K562 (cell line): ENCODE measurements at regions not wholly inside any gene's neighbourhood (a gene's known extent, or its start where the extent isn't known, plus 50 kb on each side); places are given as distances from the start of the nearest gene placed in this dataset.

ENCODE experiments used
- ATAC-seq: fragments of 200-7000 bp; cut with Tn5 transposase; 3 replicates; pipeline ENCODE4 v1.9.1; 2020; ENCODE audit warnings: moderate library complexity
- BruUV-seq: library from RNA; stranded (reverse); fragments of 400-500 nt; replicated peaks from 2 replicates; lab custom pipeline; 2021; lab: Mats Ljungman, UMichigan
- CTCF ChIA-PET: fragments of 300-600 bp; formaldehyde crosslinking; extraction: SDS; loops from one replicate; lab custom pipeline; 2021; ENCODE audit warnings: low intra/inter-chr PET ratio; lab: Yijun Ruan, JAX
- POLR2A ChIA-PET: fragments of 300-600, 350-650 bp; sonication (Branson Sonifier 250); formaldehyde crosslinking; extraction: SDS; loops from one replicate; lab custom pipeline; 2021; ENCODE audit warnings: antibody characterized with exemption, inconsistent platforms; lab: Yijun Ruan, JAX
- DNase-seq, 4 experiments: peaks; one replicate each; pipeline versions ENCODE4 v3.0.0 to v3.0.0-alpha.2; 2011 to 2018; ENCODE audit warnings: low spot score in 3 of 4, mixed read lengths in 3 of 4; ENCODE audit errors: extremely low read depth in 1 of 4
- FAIRE-seq: peaks from 2 replicates; lab custom pipeline; 2011; peaks lifted over from hg19 to GRCh38; lab: Jason Lieb, UNC
- H2AFZ ChIP-seq: 2 replicates; pipeline ENCODE4 v1.6.0; 2011; ENCODE audit warnings: low read depth, low read length, control low read depth, inconsistent platforms
- H3K27ac ChIP-seq: fragments of 200-600 bp; 3 replicates; pipeline ENCODE4 v1.8.0; 2011; ENCODE audit warnings: low read depth, mild to moderate bottlenecking, control low read depth, inconsistent platforms, low read length, moderate library complexity, mixed read lengths; ENCODE audit errors: extremely low read depth
- H3K27me3 ChIP-seq, 2 experiments: fragments of 300-600 bp in 1 of 2; 2 replicates in 1 of 2; 3 replicates in 1 of 2; pipeline versions ENCODE4 v1.6.0 to v1.8.0; 2011; ENCODE audit warnings: inconsistent platforms in 2 of 2, low read length in 2 of 2, mild to moderate bottlenecking in 1 of 2, mixed read lengths in 1 of 2, moderate library complexity in 1 of 2; ENCODE audit not compliant: control insufficient read depth in 2 of 2, insufficient read depth in 2 of 2
- H3K36me3 ChIP-seq: fragments of 300-600 bp; 3 replicates; pipeline ENCODE4 v1.8.0; 2011; ENCODE audit warnings: mild to moderate bottlenecking, low read length, inconsistent platforms; ENCODE audit not compliant: control insufficient read depth, insufficient read depth
- H3K4me1 ChIP-seq, 2 experiments: fragments of 200-600 bp in 1 of 2; replicated peaks in 1 of 2; 2 replicates in 1 of 2; 3 replicates in 1 of 2; pipeline versions ENCODE4 v1.5.1 to v1.8.0; 2011; ENCODE audit warnings: inconsistent platforms in 2 of 2, low read length in 2 of 2, mild to moderate bottlenecking in 1 of 2, mixed read lengths in 1 of 2, moderate library complexity in 1 of 2; ENCODE audit not compliant: control insufficient read depth in 2 of 2, insufficient read depth in 2 of 2
- H3K4me2 ChIP-seq: 2 replicates; pipeline ENCODE4 v1.6.1; 2011; ENCODE audit warnings: low read length, control low read depth, inconsistent platforms, mixed read lengths; ENCODE audit not compliant: insufficient read depth
- H3K4me3 ChIP-seq: fragments of 200-600 bp; sonication (generic), shearing (Covaris generic); 2 replicates; pipeline ENCODE4 v1.5.1; 2016; ENCODE audit warnings: control low read depth, inconsistent platforms
- H3K79me2 ChIP-seq: fragments of 200-600 bp; 3 replicates; pipeline ENCODE4 v1.8.0; 2011; ENCODE audit warnings: low read length, inconsistent platforms; ENCODE audit not compliant: control insufficient read depth, insufficient read depth
- H3K9ac ChIP-seq, 2 experiments: 2 replicates each; pipeline versions ENCODE4 v1.6.0 to v1.6.1; 2011; ENCODE audit warnings: low read depth in 2 of 2, low read length in 2 of 2, control low read depth in 1 of 2, inconsistent platforms in 1 of 2, mild to moderate bottlenecking in 1 of 2, mixed read lengths in 1 of 2; ENCODE audit not compliant: insufficient read depth in 1 of 2
- H3K9me1 ChIP-seq: one replicate; pipeline ENCODE4 v1.6.0; 2011; ENCODE audit warnings: inconsistent platforms, mild to moderate bottlenecking, low read length, moderate library complexity; ENCODE audit not compliant: control insufficient read depth, insufficient read depth
- H3K9me3 ChIP-seq: replicated peaks from 2 replicates; pipeline ENCODE4 v1.5.1; 2011; ENCODE audit warnings: low read depth, low read length, inconsistent platforms; ENCODE audit not compliant: control insufficient read depth, insufficient read depth
- H4K20me1 ChIP-seq: replicated peaks from 2 replicates; pipeline ENCODE4 v1.6.1; 2011; ENCODE audit warnings: low read length, inconsistent platforms, mixed read lengths; ENCODE audit not compliant: control insufficient read depth, insufficient read depth
- ETV6 ChIP-seq, 3 experiments: fragments of 150-350 bp in 1 of 3; sonication (generic) in 1 of 3; formaldehyde crosslinking in 1 of 3; IDR thresholded peaks; 2 replicates each; pipeline versions ENCODE4 v1.6.1 to v1.8.0; 2014 to 2022; ENCODE audit warnings: borderline replicate concordance in 2 of 3, low read depth in 2 of 3, antibody characterized with exemption in 1 of 3, low read length in 1 of 3, mild to moderate bottlenecking in 1 of 3, missing genetic modification reagents in 1 of 3
- HCFC1 ChIP-seq: IDR thresholded peaks from 2 replicates; pipeline ENCODE4 v1.6.1; 2012; ENCODE audit warnings: low read depth, low read length, improper control_type of control experiment
- NRF1 ChIP-seq, 2 experiments: fragments of 450-650 bp; IDR thresholded peaks in 1 of 2; conservative IDR thresholded peaks in 1 of 2; 2 replicates each; pipeline ENCODE4 v1.6.1; 2014; ENCODE audit warnings: mild to moderate bottlenecking in 2 of 2
- NUFIP1 ChIP-seq: fragments of 450-650 bp; IDR thresholded peaks from 2 replicates; pipeline ENCODE4 v1.6.1; 2018; ENCODE audit not compliant: partially characterized antibody
- PHF21A ChIP-seq: fragments of 450-650 bp; IDR thresholded peaks from 2 replicates; pipeline ENCODE4 v1.6.1; 2017; ENCODE audit warnings: low read depth, borderline replicate concordance
- RBM22 ChIP-seq: fragments of 200-400 bp; formaldehyde crosslinking; IDR thresholded peaks from 2 replicates; pipeline ENCODE4 v1.6.1; 2018; ENCODE audit warnings: low read length, low read depth; ENCODE audit not compliant: poor library complexity, severe bottlenecking
- SMARCA4 ChIP-seq: fragments of 450-650 bp; IDR thresholded peaks from 2 replicates; pipeline ENCODE4 v1.6.1; 2016
- THRAP3 ChIP-seq: fragments of 450-650 bp; IDR thresholded peaks from 2 replicates; pipeline ENCODE4 v1.6.1; 2016; ENCODE audit warnings: mild to moderate bottlenecking, inconsistent platforms, borderline replicate concordance
- YY1 ChIP-seq, 3 experiments: IDR thresholded peaks; 2 replicates each; pipeline ENCODE4 v1.6.1; 2011; ENCODE audit warnings: low read length in 2 of 3, mild to moderate bottlenecking in 2 of 3, moderate library complexity in 2 of 3, borderline replicate concordance in 1 of 3, control low read depth in 1 of 3, low read depth in 1 of 3; ENCODE audit not compliant: insufficient read depth in 3 of 3, insufficient replicate concordance in 2 of 3, control insufficient read depth in 1 of 3, insufficient read length in 1 of 3; ENCODE audit errors: extremely low read depth in 1 of 3
- WGBS: fragments of 100-300 bp; shearing (Covaris generic); methylation state at CpG from one replicate; pipeline ENCODE4 v1.1.6; 2016; ENCODE audit warnings: low coverage, mixed read lengths; ENCODE audit not compliant: insufficient coverage; ENCODE audit errors: missing lambda C conversion rate; 5-methylcytosine and 5-hydroxymethylcytosine counted together
- in situ Hi-C: fragments of 300-500 bp; cut with MboI; formaldehyde crosslinking; loops from 4 replicates; pipeline ENCODE4 v1.15.0; 2018; ENCODE audit warnings: inconsistent platforms, mixed read lengths
- intact Hi-C: fragments of 100-400 bp; cut with micrococcal nuclease; formaldehyde crosslinking; loops from 2 replicates; pipeline ENCODE4 v1.14.2; 2022
- TF ChIP-seq, protein P1 (sequence below): fragments of 250-450 bp; sonication (Bioruptor Pico); IDR thresholded peaks from 2 replicates; pipeline ENCODE4 v1.5.1; 2021; ENCODE audit warnings: mild to moderate bottlenecking
- TF ChIP-seq, protein P2 (sequence below): fragments of 450-650 bp; conservative IDR thresholded peaks from 2 replicates; pipeline ENCODE4 v1.6.1; 2016; ENCODE audit warnings: missing genetic modification characterization, low read depth, mild to moderate bottlenecking, control low read depth, missing compliant biosample characterization

DNA sequence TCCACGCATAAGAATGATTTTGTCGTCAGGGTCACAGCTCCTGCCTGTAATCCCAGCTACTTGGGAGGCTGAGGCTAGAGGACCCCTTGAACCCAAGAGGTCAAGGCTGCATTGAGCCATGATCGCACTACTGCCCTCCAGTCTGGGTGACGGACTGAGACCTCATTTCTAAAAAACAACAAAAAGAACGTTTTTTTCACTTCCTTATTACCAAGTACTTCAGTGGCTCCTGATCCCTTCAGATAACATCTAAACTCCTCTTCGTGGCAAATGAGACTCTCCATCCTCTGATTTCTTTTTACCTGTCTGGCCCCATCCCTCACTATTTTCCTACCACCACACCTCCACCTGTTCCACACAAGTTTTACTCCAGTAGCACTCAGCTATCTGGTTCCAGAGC, 105.4 kb upstream of the TLK1 start:
- no peak overlapping the region for H3K4me3 ChIP-seq
- DNase-seq (no peak), FAIRE-seq (no peak), ATAC-seq (no peak)
- H3K4me1 ChIP-seq, result no peaks in the 10 kb centered on the region
- intact Hi-C loops, result no loop called here
- H3K9me1 ChIP-seq, result no peaks in the 10 kb centered on the region
- no peaks in the 10 kb centered on the region for H4K20me1 ChIP-seq
- no peak overlapping the region for H3K9ac ChIP-seq
- WGBS, result 14% methylated on average over 6 of the region's 6 CpGs
- in situ Hi-C loops, result no loop called here
- no peak overlapping the region for H2AFZ ChIP-seq
- H3K27me3 ChIP-seq, result no peaks in the 10 kb centered on the region
- no peaks in the 10 kb centered on the region for H3K79me2 ChIP-seq
- no peaks in the 10 kb centered on the region for H3K9me3 ChIP-seq
- POLR2A ChIA-PET, result interaction anchor here (0.8 to 1.4 kb wide), 4 partner anchors 12 to 564 kb away, joined by 3 to 5 read pairs (median 3); no protein-coding TSS in a partner anchor
- BruUV-seq, result no TSS peak
- TF ChIP-seq HCFC1 (no peak), NRF1 (conservative IDR thresholded peaks at IDR 0.05 in 1 of 2, IDR thresholded peaks at IDR 0.05 in 1 of 2) (no peak), PHF21A (no peak), YY1 (IDR thresholded peaks at IDR 0.05; ENCODE audit: borderline replicate concordance in 1 of 3, control insufficient read depth in 1 of 3, extremely low read depth in 1 of 3, insufficient read depth in 3 of 3, insufficient read length in 1 of 3, insufficient replicate concordance in 2 of 3, low read depth in 1 of 3, low read length in 2 of 3) (no peak), NUFIP1 (no peak), RBM22 (no peak), ETV6 (IDR thresholded peaks at IDR 0.05; ENCODE audit: borderline replicate concordance in 1 of 2, low read depth in 2 of 2, low read length in 1 of 2) (no peak), ETV6 (CRISPR knock-in tag; IDR thresholded peaks at IDR 0.05; ENCODE audit: borderline replicate concordance) (no peak), SMARCA4 (no peak), THRAP3 (no peak)
- TF ChIP-seq, protein P1, sequence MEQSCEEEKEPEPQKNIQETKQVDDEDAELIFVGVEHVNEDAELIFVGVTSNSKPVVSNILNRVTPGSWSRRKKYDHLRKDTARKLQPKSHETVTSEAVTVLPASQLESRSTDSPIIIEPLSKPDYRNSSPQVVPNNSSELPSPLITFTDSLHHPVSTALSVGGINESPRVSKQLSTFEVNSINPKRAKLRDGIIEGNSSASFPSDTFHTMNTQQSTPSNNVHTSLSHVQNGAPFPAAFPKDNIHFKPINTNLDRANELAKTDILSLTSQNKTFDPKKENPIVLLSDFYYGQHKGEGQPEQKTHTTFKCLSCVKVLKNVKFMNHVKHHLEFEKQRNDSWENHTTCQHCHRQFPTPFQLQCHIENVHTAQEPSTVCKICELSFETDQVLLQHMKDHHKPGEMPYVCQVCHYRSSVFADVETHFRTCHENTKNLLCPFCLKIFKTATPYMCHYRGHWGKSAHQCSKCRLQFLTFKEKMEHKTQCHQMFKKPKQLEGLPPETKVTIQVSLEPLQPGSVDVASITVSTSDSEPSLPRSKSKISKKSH (CRISPR knock-in tag), result no peak
- TF ChIP-seq, protein P2, sequence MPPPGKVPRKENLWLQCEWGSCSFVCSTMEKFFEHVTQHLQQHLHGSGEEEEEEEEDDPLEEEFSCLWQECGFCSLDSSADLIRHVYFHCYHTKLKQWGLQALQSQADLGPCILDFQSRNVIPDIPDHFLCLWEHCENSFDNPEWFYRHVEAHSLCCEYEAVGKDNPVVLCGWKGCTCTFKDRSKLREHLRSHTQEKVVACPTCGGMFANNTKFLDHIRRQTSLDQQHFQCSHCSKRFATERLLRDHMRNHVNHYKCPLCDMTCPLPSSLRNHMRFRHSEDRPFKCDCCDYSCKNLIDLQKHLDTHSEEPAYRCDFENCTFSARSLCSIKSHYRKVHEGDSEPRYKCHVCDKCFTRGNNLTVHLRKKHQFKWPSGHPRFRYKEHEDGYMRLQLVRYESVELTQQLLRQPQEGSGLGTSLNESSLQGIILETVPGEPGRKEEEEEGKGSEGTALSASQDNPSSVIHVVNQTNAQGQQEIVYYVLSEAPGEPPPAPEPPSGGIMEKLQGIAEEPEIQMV (tag), result no peak
- TF ChIP-seq, all 486 proteins: peak for 0
- CTCF ChIA-PET, result no interaction called here
- Histone ChIP-seq H3K36me3 (no peaks in the 10 kb centered on the region), H3K4me2 (no peak overlapping the region), H3K27ac (no peak overlapping the region)
